ENCODE measurements at regions not wholly inside any gene's neighbourhood (a gene's known extent, or its start where the extent isn't known, plus 50 kb on each side); places are given as distances from the start of the nearest gene placed in this dataset.

DNA sequence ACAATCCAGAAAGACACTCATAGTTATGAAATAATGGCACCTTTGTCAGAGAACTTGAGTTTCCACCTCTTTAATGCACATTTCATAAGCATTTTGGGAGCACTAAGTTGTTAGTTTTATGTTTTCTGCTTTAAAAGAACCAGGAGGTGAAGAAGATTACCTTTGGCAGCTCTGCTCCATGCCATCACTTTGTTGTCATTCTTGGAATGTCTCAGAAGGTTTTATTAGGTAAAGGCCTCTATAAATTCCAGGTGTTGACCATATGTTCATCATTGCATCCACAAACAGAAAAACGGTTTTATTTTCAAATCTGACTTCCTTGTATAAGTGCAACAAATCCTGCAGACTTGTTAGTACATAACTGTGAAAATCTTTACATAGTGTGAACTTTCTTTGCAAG is 424.8 kb downstream of the MDFIC start:
- Histone ChIP-seq H3K4me3 (no peak overlapping the region), H3K27ac (no peak overlapping the region), H3K27me3 (no peaks in the 10 kb centered on the region), H3K36me3 (no peaks in the 10 kb centered on the region), H3K4me1 (no peaks in the 10 kb centered on the region), H3K9me3 (no peaks in the 10 kb centered on the region)
- TF ChIP-seq, protein P1, sequence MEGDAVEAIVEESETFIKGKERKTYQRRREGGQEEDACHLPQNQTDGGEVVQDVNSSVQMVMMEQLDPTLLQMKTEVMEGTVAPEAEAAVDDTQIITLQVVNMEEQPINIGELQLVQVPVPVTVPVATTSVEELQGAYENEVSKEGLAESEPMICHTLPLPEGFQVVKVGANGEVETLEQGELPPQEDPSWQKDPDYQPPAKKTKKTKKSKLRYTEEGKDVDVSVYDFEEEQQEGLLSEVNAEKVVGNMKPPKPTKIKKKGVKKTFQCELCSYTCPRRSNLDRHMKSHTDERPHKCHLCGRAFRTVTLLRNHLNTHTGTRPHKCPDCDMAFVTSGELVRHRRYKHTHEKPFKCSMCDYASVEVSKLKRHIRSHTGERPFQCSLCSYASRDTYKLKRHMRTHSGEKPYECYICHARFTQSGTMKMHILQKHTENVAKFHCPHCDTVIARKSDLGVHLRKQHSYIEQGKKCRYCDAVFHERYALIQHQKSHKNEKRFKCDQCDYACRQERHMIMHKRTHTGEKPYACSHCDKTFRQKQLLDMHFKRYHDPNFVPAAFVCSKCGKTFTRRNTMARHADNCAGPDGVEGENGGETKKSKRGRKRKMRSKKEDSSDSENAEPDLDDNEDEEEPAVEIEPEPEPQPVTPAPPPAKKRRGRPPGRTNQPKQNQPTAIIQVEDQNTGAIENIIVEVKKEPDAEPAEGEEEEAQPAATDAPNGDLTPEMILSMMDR (IDR thresholded peaks at IDR 0.05), result no peak
- no peak for TF ChIP-seq POLR2A (IDR thresholded peaks at IDR 0.05)
- intact Hi-C loops (cut with DNase I; ENCODE audit: low total_unique reads), result no loop called here
- DNase-seq, result no peak

DNA sequence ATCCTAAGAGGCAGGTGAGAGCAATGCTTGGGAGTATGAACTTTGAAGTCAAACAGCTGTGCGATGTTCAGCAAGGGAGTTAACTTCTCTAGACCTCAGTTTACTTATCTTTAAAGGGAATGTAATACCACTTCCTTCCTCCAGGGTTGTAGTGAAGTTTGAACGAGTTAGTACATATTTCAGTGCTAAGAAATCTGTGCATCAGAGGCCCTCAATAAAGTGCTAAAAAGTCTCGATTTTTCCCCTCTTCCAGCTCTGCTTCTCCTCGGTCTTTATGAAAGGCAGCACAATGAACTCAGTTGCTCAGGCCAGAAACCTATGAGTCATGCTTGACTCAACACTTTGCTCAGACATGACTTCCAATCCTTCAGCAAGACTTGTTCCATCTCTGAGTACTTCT is 418.9 kb downstream of the MDFIC start:
- H3K36me3 ChIP-seq, result no peaks in the 10 kb centered on the region
- no peak overlapping the region for H3K4me3 ChIP-seq
- H3K9me3 ChIP-seq, result no peaks in the 10 kb centered on the region
- no peaks in the 10 kb centered on the region for H3K27me3 ChIP-seq
- intact Hi-C loops (cut with DNase I; ENCODE audit: low total_unique reads), result no loop called here
- no peak overlapping the region for H3K27ac ChIP-seq
- DNase-seq, result no peak
- H3K4me1 ChIP-seq, result no peaks in the 10 kb centered on the region
- TF ChIP-seq, protein P1 (IDR thresholded peaks at IDR 0.05), result no peak
- no peak for TF ChIP-seq POLR2A (IDR thresholded peaks at IDR 0.05)

DNA sequence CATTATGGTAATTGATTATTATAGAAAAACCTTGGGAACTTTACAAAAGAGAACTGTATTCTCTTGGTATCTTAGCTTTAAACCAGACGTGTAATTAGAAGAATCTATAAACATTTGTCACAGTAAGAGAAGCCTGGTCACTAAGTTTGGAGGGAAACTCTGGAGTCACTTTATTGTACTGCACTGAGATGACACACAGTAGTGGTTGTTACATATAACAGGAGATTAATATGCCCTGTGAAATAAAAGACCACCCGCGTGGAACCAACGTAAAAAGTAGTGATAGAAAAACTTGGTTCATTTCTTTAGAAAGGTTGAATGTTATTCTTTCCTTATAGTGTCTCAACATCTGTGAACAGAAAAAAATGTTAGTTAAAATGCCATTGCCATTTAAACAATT is 416.1 kb downstream of the MDFIC start:
- H3K4me1 ChIP-seq, result no peaks in the 10 kb centered on the region
- no peaks in the 10 kb centered on the region for H3K36me3 ChIP-seq
- no peak overlapping the region for H3K27ac ChIP-seq
- intact Hi-C loops (cut with DNase I; ENCODE audit: low total_unique reads), result no loop called here
- H3K9me3 ChIP-seq, result no peaks in the 10 kb centered on the region
- no peak for DNase-seq
- H3K27me3 ChIP-seq, result no peaks in the 10 kb centered on the region
- TF ChIP-seq POLR2A (IDR thresholded peaks at IDR 0.05), result no peak
- TF ChIP-seq, protein P1 (IDR thresholded peaks at IDR 0.05), result no peak
- H3K4me3 ChIP-seq, result no peak overlapping the region

DNA sequence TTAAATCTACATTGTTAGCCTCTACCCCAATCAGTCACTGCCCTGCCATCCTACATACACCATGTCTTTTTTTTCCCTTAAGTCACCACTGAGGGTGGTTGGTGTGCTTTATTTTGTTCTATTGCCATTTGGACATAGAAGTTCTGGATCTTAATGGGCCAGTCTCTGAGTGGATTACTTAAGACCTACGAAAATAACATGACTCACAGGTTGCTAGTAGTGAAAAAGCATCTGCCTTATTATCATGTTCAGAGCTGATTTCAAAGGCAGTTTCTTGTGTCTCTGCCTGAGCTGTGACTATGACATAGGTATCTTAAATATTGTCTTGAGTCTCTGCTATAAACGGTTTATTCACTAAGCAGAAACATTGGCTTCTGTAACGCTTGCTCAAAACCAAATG is 410.8 kb downstream of the MDFIC start:
- no peak for TF ChIP-seq POLR2A (IDR thresholded peaks at IDR 0.05)
- TF ChIP-seq, protein P1 (IDR thresholded peaks at IDR 0.05), result no peak
- Histone ChIP-seq H3K4me1 (no peaks in the 10 kb centered on the region), H3K4me3 (no peak overlapping the region), H3K27ac (no peak overlapping the region), H3K36me3 (no peaks in the 10 kb centered on the region), H3K27me3 (no peaks in the 10 kb centered on the region), H3K9me3 (no peaks in the 10 kb centered on the region)
- DNase-seq, result no peak
- intact Hi-C loops (cut with DNase I; ENCODE audit: low total_unique reads), result no loop called here

DNA sequence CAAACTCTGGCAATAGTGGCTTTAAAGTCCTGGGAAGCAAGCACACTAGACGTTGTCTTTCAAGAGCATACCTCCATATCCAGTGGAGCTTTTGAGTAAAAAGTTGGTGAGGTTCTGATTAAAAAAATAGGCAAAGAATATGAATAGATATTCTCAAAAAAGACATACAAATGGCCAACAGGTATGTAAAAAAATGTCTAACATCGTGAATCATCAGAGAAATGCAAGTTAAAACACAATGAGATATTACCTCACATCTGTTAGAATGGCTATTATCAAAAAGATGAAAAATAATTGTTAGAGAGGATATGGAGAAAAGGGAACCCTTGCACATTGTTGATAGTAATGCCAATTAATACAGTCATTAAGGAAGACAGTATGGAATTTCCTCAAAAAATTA is 407.1 kb downstream of the MDFIC start:
- DNase-seq, result no peak
- Histone ChIP-seq H3K9me3 (no peaks in the 10 kb centered on the region), H3K27ac (no peak overlapping the region), H3K36me3 (no peaks in the 10 kb centered on the region), H3K27me3 (no peaks in the 10 kb centered on the region), H3K4me1 (no peaks in the 10 kb centered on the region), H3K4me3 (no peak overlapping the region)
- no peak for TF ChIP-seq POLR2A (IDR thresholded peaks at IDR 0.05)
- TF ChIP-seq, protein P1 (IDR thresholded peaks at IDR 0.05), result no peak
- intact Hi-C loops (cut with DNase I; ENCODE audit: low total_unique reads), result no loop called here
